ENCODE measurements at regions not wholly inside any gene's neighbourhood (a gene's known extent, or its start where the extent isn't known, plus 50 kb on each side); places are given as distances from the start of the nearest gene placed in this dataset.

DNA sequence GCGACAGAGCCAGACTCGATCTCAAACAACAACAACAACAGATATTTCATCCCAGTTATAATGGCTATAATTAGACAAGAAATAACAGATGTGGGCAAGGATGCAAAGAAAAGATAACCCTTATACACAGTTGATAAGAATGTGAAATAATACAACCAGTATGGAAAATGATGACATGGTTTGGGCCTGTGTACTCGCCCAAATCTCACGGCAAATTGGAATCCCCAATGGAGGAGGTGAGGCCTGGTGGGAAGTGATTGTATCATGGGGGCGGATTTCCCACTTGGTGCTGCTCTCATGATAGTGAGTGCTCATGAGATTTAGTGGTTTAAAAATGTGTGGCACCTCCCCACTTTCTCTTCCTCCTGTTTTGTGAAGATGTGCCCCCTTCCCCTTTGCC lies 104.1 kb downstream of the C11orf87 start:
- Mint-ChIP-seq H3K4me1 (ENCODE audit: insufficient read depth, unreplicated experiment) (peaks cover 6% of the 10 kb centered on the region), H3K27me3 (ENCODE audit: insufficient read depth, unreplicated experiment) (no peaks in the 10 kb centered on the region), H3K4me3 (ENCODE audit: unreplicated experiment) (no peak overlapping the region), H3K9me3 (ENCODE audit: unreplicated experiment) (peaks cover 9% of the 10 kb centered on the region), H3K27ac (ENCODE audit: low read depth, unreplicated experiment) (no peak overlapping the region), H3K36me3 (ENCODE audit: insufficient read depth, unreplicated experiment) (no peaks in the 10 kb centered on the region)
- CTCF ChIA-PET: no interaction called here
- no peak for DNase-seq (ENCODE audit: unreplicated experiment)
- intact Hi-C loops (cut with micrococcal nuclease): no loop called here
- BruUV-seq (replicated peaks): no TSS peak
- TF ChIP-seq, protein P1, sequence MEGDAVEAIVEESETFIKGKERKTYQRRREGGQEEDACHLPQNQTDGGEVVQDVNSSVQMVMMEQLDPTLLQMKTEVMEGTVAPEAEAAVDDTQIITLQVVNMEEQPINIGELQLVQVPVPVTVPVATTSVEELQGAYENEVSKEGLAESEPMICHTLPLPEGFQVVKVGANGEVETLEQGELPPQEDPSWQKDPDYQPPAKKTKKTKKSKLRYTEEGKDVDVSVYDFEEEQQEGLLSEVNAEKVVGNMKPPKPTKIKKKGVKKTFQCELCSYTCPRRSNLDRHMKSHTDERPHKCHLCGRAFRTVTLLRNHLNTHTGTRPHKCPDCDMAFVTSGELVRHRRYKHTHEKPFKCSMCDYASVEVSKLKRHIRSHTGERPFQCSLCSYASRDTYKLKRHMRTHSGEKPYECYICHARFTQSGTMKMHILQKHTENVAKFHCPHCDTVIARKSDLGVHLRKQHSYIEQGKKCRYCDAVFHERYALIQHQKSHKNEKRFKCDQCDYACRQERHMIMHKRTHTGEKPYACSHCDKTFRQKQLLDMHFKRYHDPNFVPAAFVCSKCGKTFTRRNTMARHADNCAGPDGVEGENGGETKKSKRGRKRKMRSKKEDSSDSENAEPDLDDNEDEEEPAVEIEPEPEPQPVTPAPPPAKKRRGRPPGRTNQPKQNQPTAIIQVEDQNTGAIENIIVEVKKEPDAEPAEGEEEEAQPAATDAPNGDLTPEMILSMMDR (IDR thresholded peaks at IDR 0.05; ENCODE audit: unreplicated experiment): no peak
- POLR2A ChIA-PET: no interaction called here

DNA sequence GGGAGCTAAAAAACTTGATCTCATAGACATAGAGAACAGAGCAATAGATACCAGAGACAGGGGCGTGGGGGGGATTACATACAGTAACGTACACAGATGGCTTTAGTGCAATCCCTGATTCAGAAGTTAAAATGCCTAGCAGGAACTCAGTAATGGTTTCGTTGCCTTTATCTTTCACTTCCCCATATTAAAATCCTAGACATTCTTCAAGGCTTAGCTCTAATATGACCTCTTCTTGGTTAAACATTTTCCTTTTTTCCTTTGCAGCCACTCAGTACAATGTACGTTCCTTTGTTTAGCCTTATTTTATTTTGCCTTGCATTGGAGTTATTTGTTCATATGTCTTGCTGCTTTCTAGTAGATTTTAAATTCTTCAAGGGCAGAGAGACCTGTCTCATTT lies 104.9 kb downstream of the C11orf87 start:
- peaks cover 6% of the 10 kb centered on the region for H3K4me1 Mint-ChIP-seq (ENCODE audit: insufficient read depth, unreplicated experiment)
- CTCF ChIA-PET: interaction anchor here (1.0 kb wide), 1 partner anchor 82 kb away, joined by 7 read pairs; no protein-coding TSS in a partner anchor
- H3K27ac Mint-ChIP-seq (ENCODE audit: low read depth, unreplicated experiment): no peak overlapping the region
- POLR2A ChIA-PET: no interaction called here
- no peak for DNase-seq (ENCODE audit: unreplicated experiment)
- no peaks in the 10 kb centered on the region for H3K27me3 Mint-ChIP-seq (ENCODE audit: insufficient read depth, unreplicated experiment)
- peaks cover 9% of the 10 kb centered on the region for H3K9me3 Mint-ChIP-seq (ENCODE audit: unreplicated experiment)
- intact Hi-C loops (cut with micrococcal nuclease): no loop called here
- BruUV-seq (replicated peaks): no TSS peak
- TF ChIP-seq, protein P1 (IDR thresholded peaks at IDR 0.05; ENCODE audit: unreplicated experiment): no peak
- H3K36me3 Mint-ChIP-seq (ENCODE audit: insufficient read depth, unreplicated experiment): no peaks in the 10 kb centered on the region
- no peak overlapping the region for H3K4me3 Mint-ChIP-seq (ENCODE audit: unreplicated experiment)

DNA sequence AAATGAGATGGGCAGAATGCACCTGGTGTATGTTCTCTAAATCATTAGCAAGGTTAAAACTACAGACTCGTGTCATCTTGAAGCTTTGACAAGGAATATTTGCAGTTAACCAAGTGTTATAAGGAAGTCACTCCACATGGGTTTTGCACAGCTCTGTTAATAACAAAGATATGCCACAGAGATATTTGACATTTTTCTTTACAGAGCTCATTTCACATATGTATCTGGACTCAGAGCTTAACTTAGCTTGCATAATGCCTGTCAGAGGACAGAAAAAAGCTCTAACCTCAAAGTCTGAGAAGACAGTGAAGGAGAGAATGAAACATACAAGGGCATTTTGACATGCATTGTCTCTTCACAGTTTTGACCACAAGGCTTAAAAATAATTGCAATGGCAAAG lies 105.5 kb downstream of the C11orf87 start:
- BruUV-seq (replicated peaks): no TSS peak
- ChIA-PET CTCF (interaction anchor here (1.0 kb wide), 1 partner anchor 81 kb away, joined by 7 read pairs; no protein-coding TSS in a partner anchor), POLR2A (no interaction called here)
- H3K4me3 Mint-ChIP-seq (ENCODE audit: unreplicated experiment): no peak overlapping the region
- H3K36me3 Mint-ChIP-seq (ENCODE audit: insufficient read depth, unreplicated experiment): no peaks in the 10 kb centered on the region
- H3K27me3 Mint-ChIP-seq (ENCODE audit: insufficient read depth, unreplicated experiment): no peaks in the 10 kb centered on the region
- DNase-seq (ENCODE audit: unreplicated experiment): no peak
- H3K4me1 Mint-ChIP-seq (ENCODE audit: insufficient read depth, unreplicated experiment): peaks cover 6% of the 10 kb centered on the region
- TF ChIP-seq, protein P1 (IDR thresholded peaks at IDR 0.05; ENCODE audit: unreplicated experiment): no peak
- peaks cover 9% of the 10 kb centered on the region for H3K9me3 Mint-ChIP-seq (ENCODE audit: unreplicated experiment)
- intact Hi-C loops (cut with micrococcal nuclease): no loop called here
- H3K27ac Mint-ChIP-seq (ENCODE audit: low read depth, unreplicated experiment): no peak overlapping the region

DNA sequence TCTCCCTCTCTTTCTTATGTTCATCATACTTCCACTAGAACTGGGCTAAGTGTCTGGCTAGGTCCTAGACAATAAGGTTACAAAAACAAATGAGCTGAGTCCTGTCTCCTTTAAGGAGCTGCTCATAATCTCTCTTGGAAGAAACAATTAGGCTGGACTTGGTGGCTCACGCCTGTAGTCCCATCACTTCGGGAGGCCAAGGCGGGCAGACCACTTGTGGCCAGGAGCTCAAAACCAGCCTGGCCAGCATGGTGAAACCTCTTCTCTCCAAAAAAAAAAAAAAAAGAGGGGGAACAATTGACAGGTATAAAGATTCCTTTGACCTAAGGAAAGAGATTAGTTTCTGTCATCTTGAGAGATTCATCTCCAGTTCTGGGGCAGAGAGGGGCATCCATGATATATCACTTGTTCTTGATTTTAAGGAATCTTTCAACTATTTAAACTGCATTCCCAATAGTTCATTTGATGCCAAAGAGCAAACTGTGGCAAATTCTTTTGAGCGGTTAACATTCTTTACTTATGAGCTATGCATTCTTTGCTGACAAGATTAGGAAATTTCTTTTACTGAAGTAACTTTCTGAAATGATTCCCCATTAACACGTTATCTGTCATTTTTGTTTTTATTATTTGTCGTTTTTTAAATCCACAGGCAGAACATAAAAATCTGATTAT lies 125.5 kb downstream of the C11orf87 start:
- TF ChIP-seq, protein P1 (IDR thresholded peaks at IDR 0.05; ENCODE audit: unreplicated experiment): no peak
- Mint-ChIP-seq H3K4me1 (ENCODE audit: insufficient read depth, unreplicated experiment) (peaks cover 18% of the 10 kb centered on the region), H3K27me3 (ENCODE audit: insufficient read depth, unreplicated experiment) (no peaks in the 10 kb centered on the region), H3K4me3 (ENCODE audit: unreplicated experiment) (no peak overlapping the region), H3K9me3 (ENCODE audit: unreplicated experiment) (no peaks in the 10 kb centered on the region), H3K36me3 (ENCODE audit: insufficient read depth, unreplicated experiment) (no peaks in the 10 kb centered on the region), H3K27ac (ENCODE audit: low read depth, unreplicated experiment) (peak overlapping the region; percentile 6)
- DNase-seq (ENCODE audit: unreplicated experiment): peak; percentile 45
- intact Hi-C loops (cut with micrococcal nuclease): no loop called here
- CTCF ChIA-PET: interaction anchor here (0.5 to 1.0 kb wide), 2 partner anchors 132 to 148 kb away, joined by 3 read pairs; no protein-coding TSS in a partner anchor
- no TSS peak for BruUV-seq (replicated peaks)
- POLR2A ChIA-PET: interaction anchor here (0.5 to 1.1 kb wide), 6 partner anchors 19 to 1389 kb away, joined by 3 to 5 read pairs (median 3); no protein-coding TSS in a partner anchor
